GM18505 (cell line): ENCODE measurements at regions not wholly inside any gene's neighbourhood (a gene's known extent, or its start where the extent isn't known, plus 50 kb on each side); places are given as distances from the start of the nearest gene placed in this dataset.

Source experiments
- ATAC-seq: cut with Tn5 transposase; IDR thresholded peaks from one replicate; pipeline ENCODE4 v1.9.1; 2021; ENCODE audit not compliant: unreplicated experiment
- POLR2A ChIP-seq: IDR thresholded peaks from 4 replicates; pipeline ENCODE4 v1.6.1; 2011; ENCODE audit warnings: borderline replicate concordance; ENCODE audit not compliant: insufficient read depth, insufficient read length; ENCODE audit errors: extremely low read depth

- ATAC-seq: no peak
- TF ChIP-seq POLR2A: no peak
These were observed 1584.3 kb upstream of the RAG2 start for GRCh38 chr11:38182126-38182866.

GRCh38 chr11:38176686-38177322 is 1578.8 kb upstream of the RAG2 start:
- no peak for TF ChIP-seq POLR2A
- no peak for ATAC-seq

- TF ChIP-seq POLR2A: no peak
These were observed 1575.6 kb upstream of the RAG2 start for GRCh38 chr11:38173676-38174075.

GRCh38 chr11:38169286-38169685 is 1571.2 kb upstream of the RAG2 start:
- ATAC-seq: no peak
- no peak for TF ChIP-seq POLR2A

More at GRCh38 chr11:38173676-38174075, 1575.6 kb upstream of the RAG2 start:
- ATAC-seq: no peak

- no peak for ATAC-seq
- TF ChIP-seq POLR2A: no peak
These were observed 1565.5 kb upstream of the RAG2 start for GRCh38 chr11:38163526-38163925.

GRCh38 chr11:38160433-38160832 is 1562.4 kb upstream of the RAG2 start:
- TF ChIP-seq POLR2A: no peak
- no peak for ATAC-seq

GRCh38 chr11:38159038-38159437 is 1561.0 kb upstream of the RAG2 start:
- ATAC-seq: no peak

GRCh38 chr11:38156495-38157146 is 1558.6 kb upstream of the RAG2 start:
- TF ChIP-seq POLR2A: no peak
- ATAC-seq: no peak

More at GRCh38 chr11:38159038-38159437, 1561.0 kb upstream of the RAG2 start:
- no peak for TF ChIP-seq POLR2A

GRCh38 chr11:38155856-38156255 is 1557.8 kb upstream of the RAG2 start:
- no peak for TF ChIP-seq POLR2A
- no peak for ATAC-seq

GRCh38 chr11:38153985-38154384 is 1555.9 kb upstream of the RAG2 start:
- no peak for TF ChIP-seq POLR2A
- no peak for ATAC-seq

GRCh38 chr11:38143852-38144251 is 1545.8 kb upstream of the RAG2 start:
- TF ChIP-seq POLR2A: no peak
- no peak for ATAC-seq

- ATAC-seq: no peak
- TF ChIP-seq POLR2A: no peak
These were observed 1540.9 kb upstream of the RAG2 start for GRCh38 chr11:38138972-38139371.

- TF ChIP-seq POLR2A: no peak
- ATAC-seq: no peak
These were observed 1538.9 kb upstream of the RAG2 start for GRCh38 chr11:38136887-38137286.

GRCh38 chr11:38131535-38131934 is 1533.5 kb upstream of the RAG2 start:
- TF ChIP-seq POLR2A: no peak
- no peak for ATAC-seq

GRCh38 chr11:38130976-38131375 is 1532.9 kb upstream of the RAG2 start:
- no peak for TF ChIP-seq POLR2A
- ATAC-seq: no peak

GRCh38 chr11:38130514-38130913 is 1532.5 kb upstream of the RAG2 start:
- TF ChIP-seq POLR2A: no peak
- ATAC-seq: no peak
